ENCODE measurements at regions not wholly inside any gene's neighbourhood (a gene's known extent, or its start where the extent isn't known, plus 50 kb on each side); places are given as distances from the start of the nearest gene placed in this dataset.

DNA sequence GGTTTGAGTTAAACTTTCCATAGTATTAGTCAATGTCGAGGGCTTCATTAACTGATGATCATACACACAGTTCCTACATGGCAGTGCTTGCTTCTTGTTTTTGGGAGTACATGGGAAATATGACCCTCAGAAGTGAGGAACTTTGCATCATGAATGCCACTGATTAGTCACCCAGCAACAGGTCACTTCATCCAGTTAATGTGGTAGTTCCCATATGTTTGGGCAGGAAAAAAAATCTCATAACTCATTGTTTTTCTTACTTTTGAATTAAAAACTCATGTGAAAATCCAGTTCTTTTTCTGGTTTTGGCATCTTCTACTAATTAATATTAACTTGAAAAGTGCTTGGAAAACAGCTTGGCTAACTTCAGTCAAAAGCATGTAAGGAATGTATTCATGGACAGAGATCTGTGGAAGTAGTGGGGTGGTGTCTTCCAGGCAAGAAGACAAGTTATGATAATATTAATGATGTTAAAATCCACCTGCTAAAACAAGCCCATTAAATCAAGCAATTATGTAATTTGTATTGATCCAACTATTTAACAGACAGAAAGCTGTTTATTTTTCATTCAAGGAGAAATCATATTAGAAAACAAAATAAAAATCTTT lies 309.1 kb upstream of the NAV3 start:
- Histone ChIP-seq H3K9me2 (replicated peaks; ENCODE audit: low read depth, low read length) (no peaks in the 10 kb centered on the region), H2AFZ (ENCODE audit: low read length) (no peak overlapping the region), H3K4me1 (ENCODE audit: insufficient read depth, low read length, poor library complexity, severe bottlenecking) (no peaks in the 10 kb centered on the region), H3K36me3 (ENCODE audit: insufficient read depth, low read length) (no peaks in the 10 kb centered on the region), H3K4me2 (ENCODE audit: low read depth, low read length, poor library complexity, severe bottlenecking) (no peak overlapping the region), H4K20me1 (ENCODE audit: insufficient read depth, low read length, poor library complexity, severe bottlenecking) (no peaks in the 10 kb centered on the region), H3K27me3 (ENCODE audit: insufficient read depth, low read length, poor library complexity, severe bottlenecking) (no peaks in the 10 kb centered on the region), H3F3A (ENCODE audit: low read depth) (no peaks in the 10 kb centered on the region), H3K9ac (ENCODE audit: low read depth, low read length, poor library complexity, severe bottlenecking) (no peak overlapping the region), H3K79me2 (ENCODE audit: insufficient read depth, low read length) (no peaks in the 10 kb centered on the region), H3K9me3 (ENCODE audit: insufficient read depth, low read depth, low read length) (no peaks in the 10 kb centered on the region), H3K4me3 (ENCODE audit: low read length, poor library complexity, severe bottlenecking) (no peak overlapping the region)
- TF ChIP-seq, protein P1, sequence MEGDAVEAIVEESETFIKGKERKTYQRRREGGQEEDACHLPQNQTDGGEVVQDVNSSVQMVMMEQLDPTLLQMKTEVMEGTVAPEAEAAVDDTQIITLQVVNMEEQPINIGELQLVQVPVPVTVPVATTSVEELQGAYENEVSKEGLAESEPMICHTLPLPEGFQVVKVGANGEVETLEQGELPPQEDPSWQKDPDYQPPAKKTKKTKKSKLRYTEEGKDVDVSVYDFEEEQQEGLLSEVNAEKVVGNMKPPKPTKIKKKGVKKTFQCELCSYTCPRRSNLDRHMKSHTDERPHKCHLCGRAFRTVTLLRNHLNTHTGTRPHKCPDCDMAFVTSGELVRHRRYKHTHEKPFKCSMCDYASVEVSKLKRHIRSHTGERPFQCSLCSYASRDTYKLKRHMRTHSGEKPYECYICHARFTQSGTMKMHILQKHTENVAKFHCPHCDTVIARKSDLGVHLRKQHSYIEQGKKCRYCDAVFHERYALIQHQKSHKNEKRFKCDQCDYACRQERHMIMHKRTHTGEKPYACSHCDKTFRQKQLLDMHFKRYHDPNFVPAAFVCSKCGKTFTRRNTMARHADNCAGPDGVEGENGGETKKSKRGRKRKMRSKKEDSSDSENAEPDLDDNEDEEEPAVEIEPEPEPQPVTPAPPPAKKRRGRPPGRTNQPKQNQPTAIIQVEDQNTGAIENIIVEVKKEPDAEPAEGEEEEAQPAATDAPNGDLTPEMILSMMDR (conservative IDR thresholded peaks at IDR 0.05; ENCODE audit: low read length), result no peak
- no peak for TF ChIP-seq EZH2phosphoT487 (IDR thresholded peaks at IDR 0.05; ENCODE audit: borderline replicate concordance)

DNA sequence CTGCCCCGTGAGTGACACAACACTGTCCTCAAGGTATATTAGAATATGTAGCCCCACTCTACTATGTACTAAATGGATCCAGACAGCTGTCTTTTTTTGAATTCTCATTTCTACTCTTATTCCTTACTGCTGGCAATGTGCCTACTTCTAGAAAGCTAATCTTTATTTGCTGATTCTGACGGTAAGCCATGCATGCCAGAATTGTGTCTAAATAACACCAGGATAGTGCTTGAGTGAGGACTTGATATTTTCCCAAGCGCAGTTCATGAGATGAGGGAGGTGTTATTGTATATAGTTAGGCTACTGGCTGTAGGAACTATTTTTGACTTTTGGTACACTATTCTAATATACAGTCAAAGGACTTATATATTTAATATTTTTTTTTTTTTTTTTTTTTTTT lies 316.2 kb upstream of the NAV3 start:
- no peak overlapping the region for H3K4me3 ChIP-seq (ENCODE audit: low read length, poor library complexity, severe bottlenecking)
- H3K36me3 ChIP-seq (ENCODE audit: insufficient read depth, low read length), result no peaks in the 10 kb centered on the region
- H2AFZ ChIP-seq (ENCODE audit: low read length), result no peak overlapping the region
- no peaks in the 10 kb centered on the region for H3K4me1 ChIP-seq (ENCODE audit: insufficient read depth, low read length, poor library complexity, severe bottlenecking)
- H3K79me2 ChIP-seq (ENCODE audit: insufficient read depth, low read length), result no peaks in the 10 kb centered on the region
- H3K9me3 ChIP-seq (ENCODE audit: insufficient read depth, low read depth, low read length), result no peaks in the 10 kb centered on the region
- no peaks in the 10 kb centered on the region for H3K27me3 ChIP-seq (ENCODE audit: insufficient read depth, low read length, poor library complexity, severe bottlenecking)
- TF ChIP-seq, protein P1 (conservative IDR thresholded peaks at IDR 0.05; ENCODE audit: low read length), result no peak
- TF ChIP-seq EZH2phosphoT487 (IDR thresholded peaks at IDR 0.05; ENCODE audit: borderline replicate concordance), result no peak
- H3K4me2 ChIP-seq (ENCODE audit: low read depth, low read length, poor library complexity, severe bottlenecking), result no peak overlapping the region
- no peaks in the 10 kb centered on the region for H4K20me1 ChIP-seq (ENCODE audit: insufficient read depth, low read length, poor library complexity, severe bottlenecking)
- H3K9me2 ChIP-seq (replicated peaks; ENCODE audit: low read depth, low read length), result no peaks in the 10 kb centered on the region
- no peak overlapping the region for H3K9ac ChIP-seq (ENCODE audit: low read depth, low read length, poor library complexity, severe bottlenecking)
- H3F3A ChIP-seq (ENCODE audit: low read depth), result no peaks in the 10 kb centered on the region

DNA sequence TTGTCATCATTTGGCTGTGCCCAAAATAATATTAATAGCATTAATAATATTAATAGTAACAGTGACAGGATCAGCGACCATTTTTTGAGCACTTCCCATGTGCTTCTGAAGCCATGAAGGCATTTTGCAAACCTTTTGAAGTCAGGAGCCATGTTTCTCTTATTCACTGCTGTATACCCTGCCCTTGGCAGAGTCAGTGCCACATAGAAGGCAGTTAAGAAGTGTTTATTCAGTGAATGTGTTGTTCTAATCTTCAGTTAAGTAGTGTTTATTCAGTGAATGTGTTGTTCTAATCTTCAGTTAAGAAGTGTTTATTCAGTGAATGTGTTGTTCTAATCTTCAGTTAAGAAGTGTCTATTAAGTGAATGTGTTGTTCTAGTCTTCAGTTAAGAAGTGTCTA lies 319.7 kb upstream of the NAV3 start:
- no peak overlapping the region for H3K4me3 ChIP-seq (ENCODE audit: low read length, poor library complexity, severe bottlenecking)
- H3K27me3 ChIP-seq (ENCODE audit: insufficient read depth, low read length, poor library complexity, severe bottlenecking), result no peaks in the 10 kb centered on the region
- no peaks in the 10 kb centered on the region for H3K9me2 ChIP-seq (replicated peaks; ENCODE audit: low read depth, low read length)
- no peaks in the 10 kb centered on the region for H3F3A ChIP-seq (ENCODE audit: low read depth)
- no peaks in the 10 kb centered on the region for H3K36me3 ChIP-seq (ENCODE audit: insufficient read depth, low read length)
- no peaks in the 10 kb centered on the region for H3K9me3 ChIP-seq (ENCODE audit: insufficient read depth, low read depth, low read length)
- no peak for TF ChIP-seq EZH2phosphoT487 (IDR thresholded peaks at IDR 0.05; ENCODE audit: borderline replicate concordance)
- TF ChIP-seq, protein P1 (conservative IDR thresholded peaks at IDR 0.05; ENCODE audit: low read length), result no peak
- no peaks in the 10 kb centered on the region for H4K20me1 ChIP-seq (ENCODE audit: insufficient read depth, low read length, poor library complexity, severe bottlenecking)
- H2AFZ ChIP-seq (ENCODE audit: low read length), result no peak overlapping the region
- H3K4me1 ChIP-seq (ENCODE audit: insufficient read depth, low read length, poor library complexity, severe bottlenecking), result no peaks in the 10 kb centered on the region
- H3K4me2 ChIP-seq (ENCODE audit: low read depth, low read length, poor library complexity, severe bottlenecking), result no peak overlapping the region
- no peaks in the 10 kb centered on the region for H3K79me2 ChIP-seq (ENCODE audit: insufficient read depth, low read length)
- no peak overlapping the region for H3K9ac ChIP-seq (ENCODE audit: low read depth, low read length, poor library complexity, severe bottlenecking)

Measured in Loucy (cell line).